PC-9 (cell line): ENCODE measurements at regions not wholly inside any gene's neighbourhood (a gene's known extent, or its start where the extent isn't known, plus 50 kb on each side); places are given as distances from the start of the nearest gene placed in this dataset.

Source experiments
- BruUV-seq: library from RNA; stranded (reverse); fragments of 400-500 nt; replicated peaks from 2 replicates; lab custom pipeline; 2021; lab: Mats Ljungman, UMichigan
- CTCF ChIA-PET: fragments of 300-600 bp; sonication (Branson Sonifier 250); formaldehyde crosslinking; loops from one replicate; lab custom pipeline; 2022; ENCODE audit warnings: antibody characterized with exemption; lab: Charles Lee
- POLR2A ChIA-PET: fragments of 300-600 bp; sonication (Branson Sonifier 250); formaldehyde crosslinking; loops from one replicate; lab custom pipeline; 2022; ENCODE audit warnings: antibody characterized with exemption; ENCODE audit not compliant: unreplicated experiment; lab: Charles Lee
- DNase-seq, 2 experiments: peaks; one replicate each; pipeline versions ENCODE4 v3.0.0 to v3.0.0-alpha.2; 2015 to 2022; ENCODE audit warnings: mixed read lengths in 1 of 2
- H2AFZ ChIP-seq: fragments of 200-600 bp; sonication (generic); 2 replicates; pipeline ENCODE4 v1.8.1; 2017; ENCODE audit warnings: antibody characterized with exemption
- H3F3A ChIP-seq: fragments of 200-600 bp; sonication (generic); 2 replicates; pipeline ENCODE4 v1.8.1; 2017; ENCODE audit warnings: antibody characterized with exemption, mild to moderate bottlenecking, low read depth; ENCODE audit not compliant: insufficient read depth
- H3K27ac ChIP-seq: fragments of 200-600 bp; sonication (generic); 2 replicates; pipeline ENCODE4 v1.6.1; 2016; ENCODE audit warnings: mixed run types
- H3K27me3 ChIP-seq: fragments of 200-600 bp; sonication (generic); 2 replicates; pipeline ENCODE4 v1.6.1; 2016; ENCODE audit warnings: low read depth, mixed run types; ENCODE audit not compliant: insufficient read depth
- H3K36me3 ChIP-seq: fragments of 200-600 bp; sonication (generic); 2 replicates; pipeline ENCODE4 v1.6.1; 2016; ENCODE audit warnings: low read depth, mixed run types
- H3K4me1 ChIP-seq: fragments of 200-600 bp; sonication (generic); replicated peaks from 2 replicates; pipeline ENCODE4 v1.6.1; 2016; ENCODE audit warnings: mixed run types; ENCODE audit not compliant: insufficient read depth
- H3K4me2 ChIP-seq: fragments of 200-600 bp; sonication (generic); 2 replicates; pipeline ENCODE4 v1.6.1; 2017; ENCODE audit warnings: mixed run types
- H3K4me3 ChIP-seq: fragments of 200-600 bp; sonication (generic); 2 replicates; pipeline ENCODE4 v1.6.1; 2016; ENCODE audit warnings: mixed run types
- H3K79me2 ChIP-seq: fragments of 200-600 bp; sonication (generic); 2 replicates; pipeline ENCODE4 v1.6.1; 2017; ENCODE audit warnings: low read depth, mixed run types
- H3K9me2 ChIP-seq: fragments of 200-600 bp; sonication (generic); 2 replicates; pipeline ENCODE4 v1.8.1; 2017; ENCODE audit warnings: mild to moderate bottlenecking; ENCODE audit not compliant: insufficient read depth
- H3K9me3 ChIP-seq: fragments of 200-600 bp; sonication (generic); 2 replicates; pipeline ENCODE4 v1.8.1; 2016; ENCODE audit warnings: low read depth; ENCODE audit not compliant: insufficient read depth
- H4K20me1 ChIP-seq: fragments of 200-600 bp; sonication (generic); 2 replicates; pipeline ENCODE4 v1.8.1; 2017; ENCODE audit not compliant: insufficient read depth
- EZH2 ChIP-seq: fragments of 200-600 bp; sonication (generic); IDR thresholded peaks from 2 replicates; pipeline ENCODE4 v1.8.0; 2017; ENCODE audit warnings: antibody characterized with exemption, low read depth
- intact Hi-C: fragments of 100-400 bp; cut with micrococcal nuclease; formaldehyde crosslinking; loops from one replicate; pipeline ENCODE4 v1.10.0; 2022; ENCODE audit not compliant: unreplicated experiment
- TF ChIP-seq, protein P1 (sequence below): fragments of 200-600 bp; sonication (generic); conservative IDR thresholded peaks from 2 replicates; pipeline ENCODE4 v1.6.1; 2017; ENCODE audit warnings: mixed run types, antibody characterized with exemption, mild to moderate bottlenecking, moderate library complexity

DNA sequence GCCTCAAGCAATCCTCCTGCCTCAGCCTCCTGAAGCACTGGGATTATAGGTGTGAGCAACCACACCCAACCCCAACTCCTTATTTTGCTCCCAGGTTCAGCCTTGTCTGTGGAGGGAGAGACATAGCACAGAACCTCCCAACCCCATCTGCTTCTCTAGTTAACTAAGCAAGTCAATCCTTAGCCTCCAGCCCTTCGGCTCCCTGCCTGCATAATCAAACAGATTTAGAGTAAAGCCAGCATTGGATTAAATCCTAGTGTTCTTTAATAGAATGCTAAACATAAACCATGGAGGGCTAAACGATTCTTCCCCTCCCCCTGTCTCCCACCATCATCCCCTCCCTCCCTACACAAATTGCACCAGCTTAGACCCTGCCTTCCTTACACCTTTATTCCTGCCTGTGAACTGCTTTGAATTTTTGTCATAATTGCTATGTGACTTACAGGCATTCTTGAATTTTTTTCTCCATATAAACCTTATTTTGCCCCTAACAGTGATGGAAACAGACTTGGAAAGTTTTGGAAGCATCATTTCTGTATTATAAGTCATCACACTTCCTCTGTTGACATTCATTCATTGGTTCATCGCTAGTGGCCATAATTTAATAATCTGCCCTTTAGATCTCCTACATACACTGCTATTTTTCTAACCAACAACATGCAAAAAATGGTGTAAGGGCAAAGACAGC is 72.6 kb upstream of the TOMM7 start:
- intact Hi-C loops: no loop called here

GRCh38 chr7:22894546-22894945 is 71.9 kb upstream of the TOMM7 start:
- no peaks in the 10 kb centered on the region for H3K9me3 ChIP-seq
- DNase-seq: no peak
- POLR2A ChIA-PET: no interaction called here

More for the DNA sequence above, 72.6 kb upstream of the TOMM7 start:
- Histone ChIP-seq H4K20me1 (no peaks in the 10 kb centered on the region), H3K36me3 (no peaks in the 10 kb centered on the region), H3K27ac (no peak overlapping the region), H3K27me3 (no peaks in the 10 kb centered on the region), H3K79me2 (no peaks in the 10 kb centered on the region), H2AFZ (no peak overlapping the region), H3K9me2 (no peaks in the 10 kb centered on the region), H3K4me3 (no peak overlapping the region), H3K4me2 (no peak overlapping the region), H3F3A (no peaks in the 10 kb centered on the region), H3K4me1 (no peaks in the 10 kb centered on the region), H3K9me3 (no peaks in the 10 kb centered on the region)
- no peak for TF ChIP-seq EZH2
- TF ChIP-seq, protein P1, sequence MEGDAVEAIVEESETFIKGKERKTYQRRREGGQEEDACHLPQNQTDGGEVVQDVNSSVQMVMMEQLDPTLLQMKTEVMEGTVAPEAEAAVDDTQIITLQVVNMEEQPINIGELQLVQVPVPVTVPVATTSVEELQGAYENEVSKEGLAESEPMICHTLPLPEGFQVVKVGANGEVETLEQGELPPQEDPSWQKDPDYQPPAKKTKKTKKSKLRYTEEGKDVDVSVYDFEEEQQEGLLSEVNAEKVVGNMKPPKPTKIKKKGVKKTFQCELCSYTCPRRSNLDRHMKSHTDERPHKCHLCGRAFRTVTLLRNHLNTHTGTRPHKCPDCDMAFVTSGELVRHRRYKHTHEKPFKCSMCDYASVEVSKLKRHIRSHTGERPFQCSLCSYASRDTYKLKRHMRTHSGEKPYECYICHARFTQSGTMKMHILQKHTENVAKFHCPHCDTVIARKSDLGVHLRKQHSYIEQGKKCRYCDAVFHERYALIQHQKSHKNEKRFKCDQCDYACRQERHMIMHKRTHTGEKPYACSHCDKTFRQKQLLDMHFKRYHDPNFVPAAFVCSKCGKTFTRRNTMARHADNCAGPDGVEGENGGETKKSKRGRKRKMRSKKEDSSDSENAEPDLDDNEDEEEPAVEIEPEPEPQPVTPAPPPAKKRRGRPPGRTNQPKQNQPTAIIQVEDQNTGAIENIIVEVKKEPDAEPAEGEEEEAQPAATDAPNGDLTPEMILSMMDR: no peak
- ChIA-PET CTCF (no interaction called here), POLR2A (no interaction called here)
- no TSS peak for BruUV-seq
- DNase-seq: no peak

DNA sequence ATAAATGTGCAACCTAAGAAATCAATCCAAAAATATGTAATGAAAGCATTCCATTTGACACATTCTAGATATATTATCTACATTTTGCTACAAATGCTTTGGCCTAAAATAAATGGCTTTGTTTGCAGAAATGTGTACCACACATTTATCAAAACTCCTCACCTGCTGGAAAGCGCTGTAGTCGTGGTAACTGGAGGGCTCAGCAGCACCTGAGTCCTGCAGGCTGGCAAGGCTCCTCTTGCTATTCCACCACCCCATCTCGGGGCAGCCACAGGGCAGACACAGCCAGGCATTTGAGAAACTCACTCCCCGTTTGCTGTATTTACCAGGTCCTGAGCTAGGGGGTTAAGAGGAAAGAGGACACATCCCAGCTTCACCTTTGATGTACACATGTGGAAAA is 68.1 kb upstream of the TOMM7 start:
- intact Hi-C loops: no loop called here
- ChIA-PET POLR2A (no interaction called here), CTCF (no interaction called here)
- no peak overlapping the region for H3K27ac ChIP-seq
- no TSS peak for BruUV-seq
- no peaks in the 10 kb centered on the region for H4K20me1 ChIP-seq
- H3K4me1 ChIP-seq: no peaks in the 10 kb centered on the region
- TF ChIP-seq, protein P1: no peak
- no peak for TF ChIP-seq EZH2
- no peaks in the 10 kb centered on the region for H3K27me3 ChIP-seq
- H3K36me3 ChIP-seq: no peaks in the 10 kb centered on the region
- H2AFZ ChIP-seq: 0 out of 2 replicates have a peak overlapping the region, but pooled peaks have one; percentile 36
- no peak for DNase-seq
- H3K79me2 ChIP-seq: no peaks in the 10 kb centered on the region
- no peak overlapping the region for H3K4me3 ChIP-seq
- H3F3A ChIP-seq: no peaks in the 10 kb centered on the region
- H3K9me3 ChIP-seq: no peaks in the 10 kb centered on the region
- H3K4me2 ChIP-seq: no peak overlapping the region
- H3K9me2 ChIP-seq: no peaks in the 10 kb centered on the region

More at GRCh38 chr7:22894546-22894945, 71.9 kb upstream of the TOMM7 start:
- H4K20me1 ChIP-seq: no peaks in the 10 kb centered on the region
- H3K4me1 ChIP-seq: no peaks in the 10 kb centered on the region
- no peaks in the 10 kb centered on the region for H3K9me2 ChIP-seq
- no peaks in the 10 kb centered on the region for H3K36me3 ChIP-seq
- intact Hi-C loops: no loop called here
- BruUV-seq: no TSS peak
- no peaks in the 10 kb centered on the region for H3K27me3 ChIP-seq
- no peak for TF ChIP-seq EZH2
- TF ChIP-seq, protein P1: no peak
- no peak overlapping the region for H2AFZ ChIP-seq
- H3K79me2 ChIP-seq: no peaks in the 10 kb centered on the region
- no peak overlapping the region for H3K4me2 ChIP-seq
- H3K4me3 ChIP-seq: no peak overlapping the region
- no peaks in the 10 kb centered on the region for H3F3A ChIP-seq
- H3K27ac ChIP-seq: no peak overlapping the region
- CTCF ChIA-PET: no interaction called here
